ENCODE measurements at regions not wholly inside any gene's neighbourhood (a gene's known extent, or its start where the extent isn't known, plus 50 kb on each side); places are given as distances from the start of the nearest gene placed in this dataset.

GRCh38 chr21:38923429-38923828 lies 117.7 kb downstream of the ETS2 start:
- no peak for DNase-seq

GRCh38 chr21:38922474-38923235 lies 116.9 kb downstream of the ETS2 start:
- DNase-seq = no peak

- no peak for DNase-seq
Measured at GRCh38 chr21:38921511-38922251, 116.0 kb downstream of the ETS2 start.

- DNase-seq = no peak
Measured at GRCh38 chr21:38920631-38921398, 115.1 kb downstream of the ETS2 start.

GRCh38 chr21:38918607-38919346 lies 113.0 kb downstream of the ETS2 start:
- no peak for DNase-seq

- no peak for DNase-seq
Measured at GRCh38 chr21:38917043-38917774, 111.5 kb downstream of the ETS2 start.

GRCh38 chr21:38916214-38916964 lies 110.7 kb downstream of the ETS2 start:
- no peak for DNase-seq

GRCh38 chr21:38915546-38915945 lies 109.8 kb downstream of the ETS2 start:
- DNase-seq = no peak

- no peak for DNase-seq
Measured at GRCh38 chr21:38914528-38915293, 109.0 kb downstream of the ETS2 start.

GRCh38 chr21:38913893-38914527 lies 108.3 kb downstream of the ETS2 start:
- DNase-seq = no peak

- no peak for DNase-seq
Measured at GRCh38 chr21:38913120-38913892, 107.6 kb downstream of the ETS2 start.

- DNase-seq = no peak
Measured at GRCh38 chr21:38912789-38913119, 107.0 kb downstream of the ETS2 start.

- no peak for DNase-seq
Measured at GRCh38 chr21:38912102-38912629, 106.4 kb downstream of the ETS2 start.

- no peak for DNase-seq
Measured at GRCh38 chr21:38911484-38912101, 105.9 kb downstream of the ETS2 start.

GRCh38 chr21:38910390-38911067 lies 104.8 kb downstream of the ETS2 start:
- DNase-seq = no peak

- DNase-seq = no peak
Measured at GRCh38 chr21:38909929-38910328, 104.2 kb downstream of the ETS2 start.

- no peak for DNase-seq
Measured at GRCh38 chr21:38909109-38909508, 103.4 kb downstream of the ETS2 start.

GRCh38 chr21:38908537-38908936 lies 102.8 kb downstream of the ETS2 start:
- no peak for DNase-seq
